Activated CD8-positive, alpha-beta memory T cell treated with anti-CD3 and anti-CD28 coated beads for 1 hour (primary cell): ENCODE measurements at regions not wholly inside any gene's neighbourhood (a gene's known extent, or its start where the extent isn't known, plus 50 kb on each side); places are given as distances from the start of the nearest gene placed in this dataset.
"Not testable (repeated sequence)": the region's sequence is repeated elsewhere in the genome, so short reads cannot be mapped to it uniquely, and the experiment has no call there.

Experiments
- DNase-seq, 2 donors: peaks; one replicate each; pipeline ENCODE4 v3.0.0-alpha.2; 2020; ENCODE audit warnings: low read depth in 1 of 2; ENCODE audit errors: extremely low read depth in 1 of 2

GRCh38 chrX:43211570-43211969 lies 433.6 kb upstream of the PPP1R2C start:
- no peak for DNase-seq

GRCh38 chrX:43218198-43218597 lies 437.9 kb upstream of the MAOA start:
- DNase-seq, result no peak

- DNase-seq, result no peak
Observed at GRCh38 chrX:43224496-43224895, 431.6 kb upstream of the MAOA start.

GRCh38 chrX:43225626-43226328 lies 430.3 kb upstream of the MAOA start:
- DNase-seq, result no peak

GRCh38 chrX:43238461-43238945 lies 417.6 kb upstream of the MAOA start:
- DNase-seq, result no peak

DNA sequence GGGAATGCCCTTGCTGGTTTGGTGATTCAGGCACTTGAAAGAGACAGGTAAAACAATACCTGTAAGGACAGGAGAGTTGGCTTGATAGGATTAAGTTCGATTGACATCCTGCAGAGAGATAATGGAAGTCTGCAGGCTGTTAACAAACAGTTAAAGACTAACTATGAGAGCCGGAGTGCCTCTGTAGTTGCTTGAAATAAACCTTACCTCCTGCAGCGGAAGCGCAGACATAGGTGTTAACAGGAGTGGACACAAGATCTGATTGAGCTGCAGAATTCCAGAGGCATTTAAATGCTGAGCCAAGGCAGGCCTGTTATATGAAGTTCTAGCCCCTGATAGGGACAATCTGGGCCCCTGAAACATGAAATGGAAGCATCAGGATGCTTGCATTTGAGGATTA lies 416.7 kb upstream of the MAOA start:
- no peak for DNase-seq

GRCh38 chrX:43255596-43255995 lies 400.5 kb upstream of the MAOA start:
- no peak for DNase-seq

DNA sequence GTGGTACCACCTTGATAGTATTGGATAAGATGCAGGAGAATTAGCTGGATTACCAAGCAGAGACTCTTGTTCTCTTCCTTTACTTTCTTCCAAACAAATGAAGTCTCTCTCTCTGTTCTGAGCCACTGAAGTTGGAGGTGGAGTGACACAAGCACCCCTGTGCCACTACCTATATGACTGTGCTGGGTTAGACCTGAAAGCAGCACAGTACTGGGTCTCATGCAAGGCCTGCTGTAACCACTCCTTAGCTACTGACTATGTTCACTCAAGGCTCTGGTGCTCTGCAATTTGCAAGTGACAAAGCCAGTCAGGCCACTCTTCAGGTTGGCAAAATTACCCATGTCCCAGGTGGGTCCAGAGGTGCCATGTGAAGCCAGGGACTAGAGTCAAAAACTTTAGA lies 389.6 kb upstream of the MAOA start:
- DNase-seq, result no peak

GRCh38 chrX:43267652-43268051 lies 388.4 kb upstream of the MAOA start:
- DNase-seq, result no peak

DNA sequence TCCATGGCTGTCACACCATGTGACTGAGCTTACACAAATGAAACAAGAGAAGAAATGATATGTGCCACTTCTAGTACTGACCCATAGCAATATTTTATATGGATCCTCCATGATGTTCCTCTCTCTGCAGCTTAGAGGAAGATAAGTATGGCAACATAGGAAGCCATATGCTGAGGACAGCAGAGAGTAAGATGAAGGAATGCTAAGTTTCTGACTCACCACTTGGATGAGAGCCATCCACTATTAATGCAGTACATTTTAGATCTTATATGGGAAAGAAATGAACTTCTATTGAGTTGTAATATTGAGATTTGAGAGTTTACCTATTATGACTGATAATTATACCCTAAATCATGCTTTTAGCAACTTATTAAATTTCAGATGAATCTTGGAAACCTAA lies 386.9 kb upstream of the MAOA start:
- DNase-seq, result no peak

DNA sequence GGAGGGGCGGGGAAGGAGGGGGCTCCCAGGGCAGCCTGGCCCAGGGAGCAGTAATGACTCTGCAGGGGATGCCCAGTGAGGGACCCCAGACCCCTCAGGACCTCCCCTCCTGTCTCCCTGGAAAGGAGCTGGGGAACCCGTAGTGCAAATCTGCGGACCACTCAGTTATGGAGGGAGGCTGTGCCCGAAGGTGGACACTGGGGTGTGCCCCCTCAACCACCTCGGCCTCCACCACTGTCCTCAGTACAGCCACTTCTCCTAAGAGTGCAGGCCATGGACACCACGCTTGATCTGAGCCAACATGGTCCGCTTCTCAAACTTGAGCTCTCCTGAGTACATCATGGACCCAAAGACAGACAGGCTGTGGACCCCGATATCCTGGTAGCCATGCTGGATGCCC lies 378.2 kb upstream of the MAOA start:
- DNase-seq, result no peak

GRCh38 chrX:43278440-43278839 lies 377.7 kb upstream of the MAOA start:
- no peak for DNase-seq

- DNase-seq, result no peak
Observed at GRCh38 chrX:43279341-43279808, 376.7 kb upstream of the MAOA start.

DNA sequence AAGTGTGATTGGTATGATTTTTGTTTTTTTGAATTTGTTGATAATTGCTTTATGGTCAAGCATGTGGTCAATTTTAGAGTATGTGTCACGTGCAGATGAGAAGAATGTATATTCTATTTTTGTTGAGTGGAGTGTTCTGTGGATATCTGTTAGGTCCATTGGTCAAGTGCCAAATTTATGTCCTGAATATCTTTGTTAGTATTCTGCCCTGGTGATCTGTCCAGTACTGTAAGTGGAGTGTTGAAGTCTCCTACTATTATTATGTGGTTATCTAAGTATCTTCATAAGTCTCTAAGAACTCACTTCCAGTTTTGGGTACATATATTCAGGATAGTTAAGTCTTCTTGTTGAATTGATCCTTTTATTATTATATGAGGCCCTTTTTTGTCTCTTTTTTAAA lies 372.9 kb upstream of the MAOA start:
- DNase-seq, result no peak

GRCh38 chrX:43311625-43312024 lies 344.5 kb upstream of the MAOA start:
- DNase-seq, result not testable (repeated sequence)

GRCh38 chrX:43313035-43313434 lies 343.1 kb upstream of the MAOA start:
- no peak for DNase-seq

DNA sequence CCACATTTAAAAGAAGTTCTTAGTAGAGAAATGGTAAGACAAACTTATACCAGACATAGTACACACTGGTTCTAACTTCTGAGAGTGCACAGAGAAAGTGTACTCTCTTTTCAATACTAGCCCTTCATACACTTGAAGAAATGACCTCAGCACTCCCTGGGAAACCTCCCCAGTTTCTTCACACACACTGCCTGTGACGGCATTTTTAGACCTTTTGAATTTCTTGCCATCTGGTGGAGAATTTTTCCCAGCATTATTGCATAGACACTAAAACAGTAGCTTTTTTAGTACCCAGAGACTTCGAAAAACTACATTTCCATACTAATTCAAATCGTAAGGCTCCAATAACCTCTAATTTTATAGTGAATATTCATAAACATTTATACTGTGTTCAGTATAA lies 341.6 kb upstream of the MAOA start:
- DNase-seq, result no peak

DNA sequence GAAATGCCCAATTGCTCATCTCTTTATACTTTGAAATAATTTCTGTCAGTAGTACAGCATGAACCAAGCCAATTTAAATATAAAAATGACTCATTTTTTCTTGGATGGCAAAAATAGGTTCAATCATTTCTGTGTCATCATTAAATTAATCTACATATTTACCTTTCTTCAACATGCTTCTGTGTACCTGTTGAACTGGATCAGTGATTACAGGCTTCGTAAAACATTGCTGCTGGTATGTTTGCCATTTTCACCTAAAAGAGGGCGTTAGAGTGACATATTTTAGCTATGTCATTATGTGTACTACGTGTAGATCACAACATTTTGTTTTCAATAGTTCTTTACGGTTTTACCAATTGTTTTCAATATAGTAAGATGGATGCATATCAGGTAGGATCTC lies 340.5 kb upstream of the MAOA start:
- DNase-seq, result no peak

- no peak for DNase-seq
Observed at GRCh38 chrX:43316146-43316545, 340.0 kb upstream of the MAOA start.

GRCh38 chrX:43317378-43317777 lies 338.7 kb upstream of the MAOA start:
- no peak for DNase-seq

- DNase-seq, result no peak
Observed at GRCh38 chrX:43328358-43328946, 327.6 kb upstream of the MAOA start.

DNA sequence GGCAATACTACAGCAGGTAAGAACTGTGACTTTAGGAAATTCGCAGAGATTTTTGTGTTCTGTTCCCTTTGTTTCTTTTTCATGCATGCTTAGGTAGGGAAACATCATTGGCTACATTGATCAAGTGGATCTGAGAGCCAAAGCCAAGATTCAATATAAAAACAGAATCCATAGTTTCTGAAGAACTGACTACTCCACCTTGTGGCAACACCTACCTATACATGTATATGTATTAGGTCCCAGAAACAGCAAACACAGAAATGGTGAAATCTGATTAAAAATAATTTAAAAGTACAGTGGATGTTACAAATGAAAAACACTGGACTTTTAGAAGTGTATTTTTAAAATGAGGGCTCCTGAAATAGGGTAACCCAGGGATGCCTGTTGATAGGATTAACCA lies 322.6 kb upstream of the MAOA start:
- DNase-seq, result no peak

GRCh38 chrX:43345166-43345565 lies 310.9 kb upstream of the MAOA start:
- no peak for DNase-seq
